ENCODE measurements at regions not wholly inside any gene's neighbourhood (a gene's known extent, or its start where the extent isn't known, plus 50 kb on each side); places are given as distances from the start of the nearest gene placed in this dataset.

DNA sequence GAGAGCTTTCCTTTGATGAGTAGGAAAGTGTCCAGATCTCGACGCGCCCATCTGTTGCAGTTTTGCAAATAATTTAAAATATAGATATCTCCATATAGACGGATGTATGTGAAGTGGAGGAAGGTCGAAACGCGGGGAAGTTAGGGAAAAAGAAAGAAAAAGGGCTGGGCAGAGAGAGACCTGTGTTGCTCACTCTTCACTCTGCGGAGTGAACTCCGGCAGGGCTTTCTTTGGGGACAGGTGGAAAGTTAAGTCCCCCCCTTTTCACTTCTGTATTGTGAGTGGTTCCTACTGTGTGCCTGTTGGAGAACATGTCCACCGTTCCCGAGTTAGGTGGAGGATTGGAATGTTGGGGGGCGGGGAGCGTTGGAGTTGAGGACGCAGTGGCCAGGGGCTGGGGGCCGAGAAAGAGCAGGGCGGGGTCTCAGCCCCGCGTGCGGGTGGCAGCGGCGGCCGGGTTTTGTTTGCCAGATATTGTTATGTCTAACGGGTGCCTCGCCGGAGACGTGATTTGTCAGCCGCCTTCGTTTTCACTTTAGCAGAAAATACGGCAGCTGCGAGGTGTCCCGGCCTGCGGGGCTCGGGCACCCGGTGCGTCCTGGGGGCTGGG lies 145.1 kb upstream of the ZNF536 start:
- TF ChIP-seq, protein P1, sequence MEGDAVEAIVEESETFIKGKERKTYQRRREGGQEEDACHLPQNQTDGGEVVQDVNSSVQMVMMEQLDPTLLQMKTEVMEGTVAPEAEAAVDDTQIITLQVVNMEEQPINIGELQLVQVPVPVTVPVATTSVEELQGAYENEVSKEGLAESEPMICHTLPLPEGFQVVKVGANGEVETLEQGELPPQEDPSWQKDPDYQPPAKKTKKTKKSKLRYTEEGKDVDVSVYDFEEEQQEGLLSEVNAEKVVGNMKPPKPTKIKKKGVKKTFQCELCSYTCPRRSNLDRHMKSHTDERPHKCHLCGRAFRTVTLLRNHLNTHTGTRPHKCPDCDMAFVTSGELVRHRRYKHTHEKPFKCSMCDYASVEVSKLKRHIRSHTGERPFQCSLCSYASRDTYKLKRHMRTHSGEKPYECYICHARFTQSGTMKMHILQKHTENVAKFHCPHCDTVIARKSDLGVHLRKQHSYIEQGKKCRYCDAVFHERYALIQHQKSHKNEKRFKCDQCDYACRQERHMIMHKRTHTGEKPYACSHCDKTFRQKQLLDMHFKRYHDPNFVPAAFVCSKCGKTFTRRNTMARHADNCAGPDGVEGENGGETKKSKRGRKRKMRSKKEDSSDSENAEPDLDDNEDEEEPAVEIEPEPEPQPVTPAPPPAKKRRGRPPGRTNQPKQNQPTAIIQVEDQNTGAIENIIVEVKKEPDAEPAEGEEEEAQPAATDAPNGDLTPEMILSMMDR (IDR thresholded peaks at IDR 0.05) = no peak
- TF ChIP-seq POLR2A (IDR thresholded peaks at IDR 0.05) = no peak

Data from thyroid gland (tissue), 4 donors.